ENCODE measurements at regions not wholly inside any gene's neighbourhood (a gene's known extent, or its start where the extent isn't known, plus 50 kb on each side); places are given as distances from the start of the nearest gene placed in this dataset.

GRCh38 chr10:90352288-90352687, 505.6 kb downstream of the HTR7 start:
- FAIRE-seq (no peak), DNase-seq (ENCODE audit: low spot score) (no peak), ATAC-seq (no peak)
- no peaks in the 10 kb centered on the region for H3K9me3 ChIP-seq (ENCODE audit: low read length)
- H3K9ac ChIP-seq (ENCODE audit: insufficient read depth, low read depth, low read length) = no peak overlapping the region
- WGBS (ENCODE audit: low lambda C conversion rate) = 9% methylated on average over 5 of the region's 7 CpGs
- intact Hi-C loops (cut with micrococcal nuclease; ENCODE audit: unreplicated experiment) = no loop called here
- no peak overlapping the region for H3K4me2 ChIP-seq (ENCODE audit: low read depth, low read length)
- TF ChIP-seq, protein P1, sequence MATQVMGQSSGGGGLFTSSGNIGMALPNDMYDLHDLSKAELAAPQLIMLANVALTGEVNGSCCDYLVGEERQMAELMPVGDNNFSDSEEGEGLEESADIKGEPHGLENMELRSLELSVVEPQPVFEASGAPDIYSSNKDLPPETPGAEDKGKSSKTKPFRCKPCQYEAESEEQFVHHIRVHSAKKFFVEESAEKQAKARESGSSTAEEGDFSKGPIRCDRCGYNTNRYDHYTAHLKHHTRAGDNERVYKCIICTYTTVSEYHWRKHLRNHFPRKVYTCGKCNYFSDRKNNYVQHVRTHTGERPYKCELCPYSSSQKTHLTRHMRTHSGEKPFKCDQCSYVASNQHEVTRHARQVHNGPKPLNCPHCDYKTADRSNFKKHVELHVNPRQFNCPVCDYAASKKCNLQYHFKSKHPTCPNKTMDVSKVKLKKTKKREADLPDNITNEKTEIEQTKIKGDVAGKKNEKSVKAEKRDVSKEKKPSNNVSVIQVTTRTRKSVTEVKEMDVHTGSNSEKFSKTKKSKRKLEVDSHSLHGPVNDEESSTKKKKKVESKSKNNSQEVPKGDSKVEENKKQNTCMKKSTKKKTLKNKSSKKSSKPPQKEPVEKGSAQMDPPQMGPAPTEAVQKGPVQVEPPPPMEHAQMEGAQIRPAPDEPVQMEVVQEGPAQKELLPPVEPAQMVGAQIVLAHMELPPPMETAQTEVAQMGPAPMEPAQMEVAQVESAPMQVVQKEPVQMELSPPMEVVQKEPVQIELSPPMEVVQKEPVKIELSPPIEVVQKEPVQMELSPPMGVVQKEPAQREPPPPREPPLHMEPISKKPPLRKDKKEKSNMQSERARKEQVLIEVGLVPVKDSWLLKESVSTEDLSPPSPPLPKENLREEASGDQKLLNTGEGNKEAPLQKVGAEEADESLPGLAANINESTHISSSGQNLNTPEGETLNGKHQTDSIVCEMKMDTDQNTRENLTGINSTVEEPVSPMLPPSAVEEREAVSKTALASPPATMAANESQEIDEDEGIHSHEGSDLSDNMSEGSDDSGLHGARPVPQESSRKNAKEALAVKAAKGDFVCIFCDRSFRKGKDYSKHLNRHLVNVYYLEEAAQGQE (IDR thresholded peaks at IDR 0.05; ENCODE audit: borderline replicate concordance in 1 of 2, low read depth in 1 of 2, low read length in 2 of 2) = peak; percentile 31 to 88
- TF ChIP-seq MIER2 (CRISPR knock-in tag; IDR thresholded peaks at IDR 0.05) = peak; percentile 78
- TF ChIP-seq ZNF883 (CRISPR knock-in tag; IDR thresholded peaks at IDR 0.05; ENCODE audit: not compliant biosample characterization) = no peak
- H3K4me1 ChIP-seq (ENCODE audit: insufficient read depth, low read length) = no peaks in the 10 kb centered on the region
- no TSS peak for BruUV-seq (replicated peaks)
- ChIA-PET POLR2A (no interaction called here), CTCF (ENCODE audit: low intra/inter-chr PET ratio, low total read pairs) (no interaction called here)
- H3K79me2 ChIP-seq (ENCODE audit: insufficient read depth, low read length) = no peaks in the 10 kb centered on the region
- H3K4me3 ChIP-seq (replicated peaks in 1 of 3; ENCODE audit: insufficient read depth in 1 of 3, low read depth in 2 of 3, low read length in 3 of 3) = no peak overlapping the region
- H2AFZ ChIP-seq (ENCODE audit: low read length) = no peak overlapping the region
- no peaks in the 10 kb centered on the region for H4K20me1 ChIP-seq (ENCODE audit: insufficient read depth, low read length)
- H3K36me3 ChIP-seq (replicated peaks in 1 of 2; ENCODE audit: control insufficient read depth in 1 of 2, insufficient read depth in 2 of 2, low read length in 2 of 2) = no peaks in the 10 kb centered on the region
- H3K27me3 ChIP-seq (ENCODE audit: control insufficient read depth in 1 of 2, insufficient read depth in 2 of 2, low read length in 2 of 2) = no peaks in the 10 kb centered on the region
- no peak overlapping the region for H3K27ac ChIP-seq (ENCODE audit: extremely low read length, insufficient read depth, low read length)
- in situ Hi-C loops (cut with HindIII; ENCODE audit: extremely low pct_ligation_motif_present, low pct_unique_long_range_greater_than_20kb) = no loop called here

DNA sequence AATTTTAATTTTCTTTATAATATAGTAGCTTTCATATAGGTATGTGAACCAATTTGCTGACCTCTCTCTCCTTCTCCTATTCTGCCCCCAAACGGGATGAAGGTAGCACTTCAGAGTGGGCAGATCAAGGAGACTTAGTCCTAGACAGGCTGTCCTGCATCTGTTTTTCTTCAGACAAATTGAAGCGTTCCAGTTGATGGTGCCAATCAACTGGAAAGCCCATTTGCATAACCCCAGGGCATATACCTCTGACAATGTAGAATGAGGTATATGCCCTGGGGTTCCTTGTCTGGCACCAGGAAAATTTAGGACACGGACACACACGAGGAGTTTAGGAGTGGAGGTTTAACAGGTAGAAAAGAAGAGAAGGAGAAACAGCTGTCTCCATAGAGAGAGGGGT, 502.9 kb downstream of the HTR7 start:
- no peak overlapping the region for H3K27ac ChIP-seq (ENCODE audit: extremely low read length, insufficient read depth, low read length)
- no peak for FAIRE-seq
- POLR2A ChIA-PET = no interaction called here

More for the DNA sequence above, 502.9 kb downstream of the HTR7 start:
- DNase-seq (ENCODE audit: low spot score) = no peak
- no peak for TF ChIP-seq ZNF44 (CRISPR knock-in tag; IDR thresholded peaks at IDR 0.05)
- no peak for TF ChIP-seq NR1H2 (CRISPR knock-in tag; IDR thresholded peaks at IDR 0.05; ENCODE audit: borderline replicate concordance, low read depth)
- H3K36me3 ChIP-seq (replicated peaks in 1 of 2; ENCODE audit: control insufficient read depth in 1 of 2, insufficient read depth in 2 of 2, low read length in 2 of 2) = no peaks in the 10 kb centered on the region
- H2AFZ ChIP-seq (ENCODE audit: low read length) = no peak overlapping the region
- H3K4me1 ChIP-seq (ENCODE audit: insufficient read depth, low read length) = no peaks in the 10 kb centered on the region
- no TSS peak for BruUV-seq (replicated peaks)
- no peak overlapping the region for H3K9ac ChIP-seq (ENCODE audit: insufficient read depth, low read depth, low read length)
- in situ Hi-C loops (cut with HindIII; ENCODE audit: extremely low pct_ligation_motif_present, low pct_unique_long_range_greater_than_20kb) (no loop called here), intact Hi-C loops (cut with micrococcal nuclease; ENCODE audit: unreplicated experiment) (no loop called here)
- H3K9me3 ChIP-seq (ENCODE audit: low read length) = no peaks in the 10 kb centered on the region
- 1% methylated on average over 4 of the region's 4 CpGs for WGBS (ENCODE audit: low lambda C conversion rate)
- H3K79me2 ChIP-seq (ENCODE audit: insufficient read depth, low read length) = no peaks in the 10 kb centered on the region
- H3K4me2 ChIP-seq (ENCODE audit: low read depth, low read length) = no peak overlapping the region
- H4K20me1 ChIP-seq (ENCODE audit: insufficient read depth, low read length) = no peaks in the 10 kb centered on the region
- H3K4me3 ChIP-seq (replicated peaks in 1 of 3; ENCODE audit: insufficient read depth in 1 of 3, low read depth in 2 of 3, low read length in 3 of 3) = no peak overlapping the region
- ATAC-seq = no peak
- no peaks in the 10 kb centered on the region for H3K27me3 ChIP-seq (ENCODE audit: control insufficient read depth in 1 of 2, insufficient read depth in 2 of 2, low read length in 2 of 2)
- CTCF ChIA-PET (ENCODE audit: low intra/inter-chr PET ratio, low total read pairs) = no interaction called here

Measured in HepG2 (cell line).